ENCODE measurements at regions not wholly inside any gene's neighbourhood (a gene's known extent, or its start where the extent isn't known, plus 50 kb on each side); places are given as distances from the start of the nearest gene placed in this dataset.

- no peak for TF ChIP-seq EZH2 (optimal IDR thresholded peaks at IDR 0.05; ENCODE audit: low read depth, low read length)
- TF ChIP-seq CTCF (IDR thresholded peaks at IDR 0.05; ENCODE audit: low read length) = no peak
These were observed 428.7 kb upstream of the EPHA3 start for GRCh38 chr3:88678747-88679146.

All from MM.1S (cell line).